IMR-90 (cell line): ENCODE measurements at regions not wholly inside any gene's neighbourhood (a gene's known extent, or its start where the extent isn't known, plus 50 kb on each side); places are given as distances from the start of the nearest gene placed in this dataset.
"Not testable (repeated sequence)": the region's sequence is repeated elsewhere in the genome, so short reads cannot be mapped to it uniquely, and the experiment has no call there.

Source experiments
- ATAC-seq: fragments of 200-7000 bp; cut with Tn5 transposase; 2 replicates; pipeline ENCODE4 v1.9.1; 2020; ENCODE audit warnings: low read depth, mild to moderate bottlenecking, moderate library complexity
- BruUV-seq: library from RNA; stranded (reverse); fragments of 400-500 nt; replicated peaks from 2 replicates; lab custom pipeline; 2021; lab: Mats Ljungman, UMichigan
- CTCF ChIA-PET: fragments of 300-600 bp; formaldehyde crosslinking; extraction: SDS; loops from one replicate; lab custom pipeline; 2021; ENCODE audit warnings: antibody characterized with exemption; lab: Yijun Ruan, JAX
- POLR2A ChIA-PET: fragments of 300-600 bp; sonication (Branson Sonifier 250); formaldehyde crosslinking; loops from one replicate; lab custom pipeline; 2022; ENCODE audit warnings: antibody characterized with exemption; ENCODE audit not compliant: unreplicated experiment; lab: Charles Lee
- DNase-seq: peaks from one replicate; pipeline ENCODE4 v3.0.0; 2013
- H2AFZ ChIP-seq: replicated peaks from 2 replicates; pipeline ENCODE3; 2013; ENCODE audit warnings: low read length, mild to moderate bottlenecking; ENCODE audit not compliant: poor library complexity
- H2AK5ac ChIP-seq: 2 replicates; pipeline ENCODE4 v1.6.1; 2013; ENCODE audit warnings: low read depth, low read length, inconsistent platforms
- H2AK9ac ChIP-seq: replicated peaks from 2 replicates; pipeline ENCODE3; 2013; ENCODE audit warnings: mild to moderate bottlenecking, low read depth, low read length, moderate library complexity; ENCODE audit not compliant: poor library complexity
- H2BK120ac ChIP-seq: 2 replicates; pipeline ENCODE4 v1.6.1; 2013; ENCODE audit warnings: low read depth, low read length, inconsistent platforms
- H2BK15ac ChIP-seq: 3 replicates; pipeline ENCODE4 v1.6.1; 2013; ENCODE audit warnings: low read depth, low read length, inconsistent platforms
- H2BK20ac ChIP-seq: 2 replicates; pipeline ENCODE4 v1.6.1; 2013; ENCODE audit warnings: low read depth, mild to moderate bottlenecking, inconsistent platforms, low read length, moderate library complexity
- H2BK5ac ChIP-seq: 2 replicates; pipeline ENCODE4 v1.6.1; 2013; ENCODE audit warnings: mild to moderate bottlenecking, low read depth, low read length, inconsistent platforms; ENCODE audit not compliant: poor library complexity, severe bottlenecking
- H3K14ac ChIP-seq: replicated peaks from 2 replicates; pipeline ENCODE4 v1.6.1; 2013; ENCODE audit warnings: low read depth, low read length, inconsistent platforms
- H3K18ac ChIP-seq: 2 replicates; pipeline ENCODE4 v1.6.1; 2013; ENCODE audit warnings: low read depth, low read length, control low read depth
- H3K23ac ChIP-seq: 2 replicates; pipeline ENCODE4 v1.6.1; 2013; ENCODE audit warnings: low read depth, low read length, inconsistent platforms
- H3K27ac ChIP-seq: 2 replicates; pipeline ENCODE4 v1.5.1; 2013; ENCODE audit warnings: mild to moderate bottlenecking, control low read depth, low read length; ENCODE audit not compliant: insufficient read depth
- H3K27me3 ChIP-seq: 2 replicates; pipeline ENCODE4 v1.6.1; 2013; ENCODE audit warnings: low read length; ENCODE audit not compliant: control insufficient read depth, insufficient read depth
- H3K36me3 ChIP-seq: 2 replicates; pipeline ENCODE4 v1.6.1; 2013; ENCODE audit warnings: low read length, mixed read lengths; ENCODE audit not compliant: control insufficient read depth, insufficient read depth
- H3K4ac ChIP-seq: 2 replicates; pipeline ENCODE4 v1.6.1; 2013; ENCODE audit warnings: low read depth, low read length, inconsistent platforms
- H3K4me1 ChIP-seq: 2 replicates; pipeline ENCODE4 v1.6.1; 2013; ENCODE audit warnings: low read length, mixed read lengths; ENCODE audit not compliant: control insufficient read depth, insufficient read depth
- H3K4me2 ChIP-seq: 2 replicates; pipeline ENCODE4 v1.6.1; 2013; ENCODE audit warnings: low read depth, mild to moderate bottlenecking, control low read depth, low read length, moderate library complexity
- H3K4me3 ChIP-seq: 2 replicates; pipeline ENCODE4 v1.5.1; 2013; ENCODE audit warnings: low read depth, mild to moderate bottlenecking, control low read depth, low read length, moderate library complexity; ENCODE audit not compliant: insufficient read depth
- H3K56ac ChIP-seq: 2 replicates; pipeline ENCODE4 v1.6.1; 2013; ENCODE audit warnings: low read length, inconsistent platforms; ENCODE audit not compliant: insufficient read depth; ENCODE audit errors: extremely low read depth
- H3K79me1 ChIP-seq, 2 experiments: 2 replicates each; pipeline ENCODE4 v1.6.1; 2013; ENCODE audit warnings: low read length in 2 of 2, inconsistent platforms in 1 of 2, low read depth in 1 of 2
- H3K9ac ChIP-seq: 2 replicates; pipeline ENCODE4 v1.6.1; 2013; ENCODE audit warnings: low read depth, low read length, control low read depth
- H3K9me1 ChIP-seq: 2 replicates; pipeline ENCODE4 v1.6.1; 2013; ENCODE audit warnings: low read length, inconsistent platforms; ENCODE audit not compliant: insufficient read depth
- H3K9me3 ChIP-seq: 2 replicates; pipeline ENCODE4 v1.6.1; 2013; ENCODE audit warnings: low read length; ENCODE audit not compliant: control insufficient read depth, insufficient read depth
- H4K20me1 ChIP-seq: 2 replicates; pipeline ENCODE4 v1.6.1; 2013; ENCODE audit warnings: low read length, inconsistent platforms; ENCODE audit not compliant: insufficient read depth
- H4K5ac ChIP-seq: 2 replicates; pipeline ENCODE4 v1.6.1; 2013; ENCODE audit warnings: mild to moderate bottlenecking, low read depth, low read length, control low read depth
- H4K8ac ChIP-seq, 2 experiments: 2 replicates each; pipeline ENCODE4 v1.6.1; 2013; ENCODE audit warnings: low read depth in 2 of 2, low read length in 2 of 2, control low read depth in 1 of 2, inconsistent platforms in 1 of 2
- H4K91ac ChIP-seq: 2 replicates; pipeline ENCODE4 v1.6.1; 2013; ENCODE audit warnings: low read depth, low read length, inconsistent platforms; ENCODE audit not compliant: insufficient read depth
- BHLHE40 ChIP-seq: fragments of 150-350 bp; IDR thresholded peaks from 2 replicates; pipeline ENCODE4 v1.6.1; 2016; ENCODE audit warnings: mild to moderate bottlenecking, low read depth, low read length
- FOS ChIP-seq: fragments of 150-350 bp; IDR thresholded peaks from 2 replicates; pipeline ENCODE4 v1.6.1; 2016; ENCODE audit warnings: low read depth, low read length
- SMC3 ChIP-seq: fragments of 150-350 bp; IDR thresholded peaks from 2 replicates; pipeline ENCODE4 v1.6.1; 2016; ENCODE audit warnings: low read depth, mild to moderate bottlenecking, antibody characterized with exemption, low read length, moderate library complexity
- WGBS, 2 experiments: methylation state at CpG; one replicate each; pipeline versions ENCODE4 v1.1.5 to v1.1.7; 2013; ENCODE audit warnings: missing lambda C conversion rate in 2 of 2; ENCODE audit not compliant: insufficient read length in 1 of 2; ENCODE audit errors: extremely low coverage in 2 of 2; 5-methylcytosine and 5-hydroxymethylcytosine counted together
- dilution Hi-C: fragments of 300-500 bp; cut with HindIII; formaldehyde crosslinking; loops from one replicate; pipeline ENCODE4 v1.14.3; 2018; ENCODE audit warnings: low sequenced_read_pairs; ENCODE audit not compliant: unreplicated experiment
- in situ Hi-C: fragments of 300-500 bp; cut with MboI; formaldehyde crosslinking; loops from 3 replicates; pipeline ENCODE4 v1.14.3; 2019; ENCODE audit warnings: low sequenced_read_pairs, inconsistent platforms, mixed read lengths
- intact Hi-C: fragments of 100-400 bp; cut with micrococcal nuclease; formaldehyde crosslinking; loops from 2 replicates; pipeline ENCODE4 v1.10.0; 2022

DNA sequence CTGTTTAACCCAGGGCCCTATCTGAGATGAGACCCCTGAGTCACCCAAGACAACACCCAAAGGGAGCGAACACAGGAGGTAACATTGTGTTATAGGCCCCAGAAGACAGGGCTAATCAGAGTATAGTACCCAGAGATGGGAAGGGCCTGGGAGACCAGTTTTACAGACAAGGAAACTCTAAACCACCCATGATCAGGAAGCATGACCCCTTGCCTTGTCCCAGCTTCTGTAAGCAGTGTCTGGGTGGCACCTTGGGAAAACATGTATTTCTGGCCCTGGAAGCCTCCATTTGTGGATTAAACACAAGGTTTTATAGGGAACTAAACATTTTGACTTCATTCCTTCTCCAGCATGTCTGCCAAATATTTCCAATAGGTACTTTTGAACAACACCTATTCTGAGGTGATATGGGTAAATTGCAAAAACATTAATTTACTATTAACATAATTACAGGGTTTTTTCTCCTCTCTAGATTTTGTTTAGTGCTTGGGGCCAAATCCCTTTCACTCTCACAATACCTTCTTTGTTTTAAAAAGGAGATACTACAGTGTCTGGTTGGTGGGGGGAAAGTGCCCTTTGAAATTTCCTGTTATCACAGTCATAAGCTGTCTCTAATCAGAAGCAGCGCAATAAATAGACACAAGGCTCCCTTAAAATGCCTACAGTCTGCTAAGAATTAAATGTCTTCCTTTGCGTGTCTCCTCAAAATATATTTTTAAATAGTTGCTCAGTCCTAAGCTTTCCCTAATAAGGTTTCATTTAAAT is 341.1 kb downstream of the BCL11A start:
- H4K5ac ChIP-seq = no peak overlapping the region
- H3K4me3 ChIP-seq = no peak overlapping the region
- H2BK120ac ChIP-seq = no peak overlapping the region
- H3K27ac ChIP-seq = no peak overlapping the region
- CTCF ChIA-PET = no interaction called here
- no peak overlapping the region for H2BK20ac ChIP-seq
- H3K14ac ChIP-seq = no peak overlapping the region
- no peak overlapping the region for H3K56ac ChIP-seq
- H2BK15ac ChIP-seq = no peak overlapping the region
- no peak overlapping the region for H2AFZ ChIP-seq
- no peak overlapping the region for H2AK5ac ChIP-seq
- no peak overlapping the region for H3K4ac ChIP-seq
- no peak for ATAC-seq
- no peak overlapping the region for H4K91ac ChIP-seq
- H4K8ac ChIP-seq = no peak overlapping the region
- TF ChIP-seq FOS (no peak), BHLHE40 (no peak), SMC3 (no peak)
- H2BK5ac ChIP-seq = no peak overlapping the region
- in situ Hi-C loops = no loop called here
- DNase-seq = no peak
- no peak overlapping the region for H3K18ac ChIP-seq
- intact Hi-C loops = no loop called here
- H2AK9ac ChIP-seq = no peak overlapping the region
- no TSS peak for BruUV-seq
- no peak overlapping the region for H3K23ac ChIP-seq
- POLR2A ChIA-PET = no interaction called here
- dilution Hi-C loops = no loop called here
- H3K9me1 ChIP-seq = no peaks in the 10 kb centered on the region
- H3K9me3 ChIP-seq = peaks cover 10% of the 10 kb centered on the region; the same call in 1 of the 2 replicates
- H4K20me1 ChIP-seq = no peaks in the 10 kb centered on the region
- H3K9ac ChIP-seq = no peak overlapping the region
- no peaks in the 10 kb centered on the region for H3K36me3 ChIP-seq
- no CpG with 5 or more reads among the region's 3 CpGs for WGBS, 2 experiments
- no peak overlapping the region for H3K4me2 ChIP-seq
- no peaks in the 10 kb centered on the region for H3K4me1 ChIP-seq
- H3K27me3 ChIP-seq = no peaks in the 10 kb centered on the region
- H3K79me1 ChIP-seq = no peaks in the 10 kb centered on the region

DNA sequence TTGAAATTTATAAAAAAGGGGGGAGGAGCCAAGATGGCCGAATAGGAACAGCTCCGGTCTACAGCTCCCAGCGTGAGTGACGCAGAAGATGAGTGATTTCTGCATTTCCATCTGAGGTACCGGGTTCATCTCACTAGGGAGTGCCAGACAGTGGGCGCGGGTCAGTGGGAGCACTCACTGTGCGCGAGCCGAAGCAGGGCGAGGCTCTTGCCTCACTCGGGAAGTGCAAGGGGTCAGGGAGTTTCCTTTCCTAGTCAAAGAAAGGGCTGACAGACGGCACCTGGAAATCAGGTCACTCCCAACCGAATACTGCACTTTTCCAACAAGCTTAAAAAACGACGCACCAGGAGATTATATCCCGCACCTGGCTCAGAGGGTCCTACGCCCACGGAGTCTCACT is 364.4 kb downstream of the BCL11A start:
- H2BK5ac ChIP-seq, H2AFZ ChIP-seq, H2AK5ac ChIP-seq, H4K5ac ChIP-seq, POLR2A ChIA-PET, in situ Hi-C loops, H3K36me3 ChIP-seq, H3K4me2 ChIP-seq, H3K27me3 ChIP-seq, intact Hi-C loops, BruUV-seq, H4K8ac ChIP-seq, H3K27ac ChIP-seq, H4K20me1 ChIP-seq, H3K9ac ChIP-seq, H3K79me1 ChIP-seq, H3K9me1 ChIP-seq, H2BK120ac ChIP-seq, DNase-seq, ATAC-seq, H3K4me3 ChIP-seq, dilution Hi-C loops, H3K18ac ChIP-seq, H3K14ac ChIP-seq, CTCF ChIA-PET, H3K9me3 ChIP-seq, H3K4me1 ChIP-seq, H2BK20ac ChIP-seq, H3K56ac ChIP-seq, H3K23ac ChIP-seq, H4K91ac ChIP-seq, H2AK9ac ChIP-seq, H2BK15ac ChIP-seq, H3K4ac ChIP-seq: not testable (repeated sequence)
- WGBS, 2 experiments = no CpG with 5 or more reads among the region's 19 CpGs
